Testis (tissue), 2 donors: ENCODE measurements at regions not wholly inside any gene's neighbourhood (a gene's known extent, or its start where the extent isn't known, plus 50 kb on each side); places are given as distances from the start of the nearest gene placed in this dataset.

Source experiments
- POLR2A ChIP-seq: fragments of 450-650 bp; IDR thresholded peaks from one replicate; pipeline ENCODE4 v1.6.1; 2017; ENCODE audit warnings: antibody characterized with exemption, mild to moderate bottlenecking, moderate library complexity
- TF ChIP-seq, protein P1 (sequence below), 3 experiments: fragments of 450-650 bp in 2 of 3; fragments of 200-600 bp in 1 of 3; sonication (generic) in 1 of 3; IDR thresholded peaks; one replicate each; pipeline ENCODE4 v1.5.1; 2016 to 2019; ENCODE audit warnings: antibody characterized with exemption in 3 of 3, mild to moderate bottlenecking in 2 of 3, moderate library complexity in 1 of 3

- TF ChIP-seq, protein P1, sequence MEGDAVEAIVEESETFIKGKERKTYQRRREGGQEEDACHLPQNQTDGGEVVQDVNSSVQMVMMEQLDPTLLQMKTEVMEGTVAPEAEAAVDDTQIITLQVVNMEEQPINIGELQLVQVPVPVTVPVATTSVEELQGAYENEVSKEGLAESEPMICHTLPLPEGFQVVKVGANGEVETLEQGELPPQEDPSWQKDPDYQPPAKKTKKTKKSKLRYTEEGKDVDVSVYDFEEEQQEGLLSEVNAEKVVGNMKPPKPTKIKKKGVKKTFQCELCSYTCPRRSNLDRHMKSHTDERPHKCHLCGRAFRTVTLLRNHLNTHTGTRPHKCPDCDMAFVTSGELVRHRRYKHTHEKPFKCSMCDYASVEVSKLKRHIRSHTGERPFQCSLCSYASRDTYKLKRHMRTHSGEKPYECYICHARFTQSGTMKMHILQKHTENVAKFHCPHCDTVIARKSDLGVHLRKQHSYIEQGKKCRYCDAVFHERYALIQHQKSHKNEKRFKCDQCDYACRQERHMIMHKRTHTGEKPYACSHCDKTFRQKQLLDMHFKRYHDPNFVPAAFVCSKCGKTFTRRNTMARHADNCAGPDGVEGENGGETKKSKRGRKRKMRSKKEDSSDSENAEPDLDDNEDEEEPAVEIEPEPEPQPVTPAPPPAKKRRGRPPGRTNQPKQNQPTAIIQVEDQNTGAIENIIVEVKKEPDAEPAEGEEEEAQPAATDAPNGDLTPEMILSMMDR (IDR thresholded peaks at IDR 0.05), result no peak
- no peak for TF ChIP-seq POLR2A
These were observed 233.6 kb downstream of the STIM2 start for GRCh38 chr4:27094224-27094623.
